AG10803 (cell line): ENCODE measurements at regions not wholly inside any gene's neighbourhood (a gene's known extent, or its start where the extent isn't known, plus 50 kb on each side); places are given as distances from the start of the nearest gene placed in this dataset.
A peak's percentile ranks its signal among the peaks of the same experiment; 100 is the strongest.

Source experiments
- DNase-seq: peaks from one replicate; pipeline ENCODE4 v3.0.0; 2010; ENCODE audit warnings: low read depth
- H3K4me3 ChIP-seq: 2 replicates; pipeline ENCODE4 v1.5.1; 2011; ENCODE audit warnings: mild to moderate bottlenecking, low read length, control low read depth
- CTCF ChIP-seq: conservative IDR thresholded peaks from 2 replicates; pipeline ENCODE4 v1.5.1; 2011; ENCODE audit warnings: mild to moderate bottlenecking, low read length, control low read depth, inconsistent platforms

GRCh38 chr5:156245895-156246294 lies 81.1 kb upstream of the SGCD start:
- DNase-seq = no peak

GRCh38 chr5:156251076-156251475 lies 75.9 kb upstream of the SGCD start:
- no peak for TF ChIP-seq CTCF
- DNase-seq = no peak
- no peak overlapping the region for H3K4me3 ChIP-seq

More at GRCh38 chr5:156245895-156246294, 81.1 kb upstream of the SGCD start:
- no peak for TF ChIP-seq CTCF
- no peak overlapping the region for H3K4me3 ChIP-seq

- no peak overlapping the region for H3K4me3 ChIP-seq
- DNase-seq = no peak
- no peak for TF ChIP-seq CTCF
Observed at GRCh38 chr5:156253130-156253529, 73.8 kb upstream of the SGCD start.

- peak; percentile 22 for DNase-seq
- no peak overlapping the region for H3K4me3 ChIP-seq
- no peak for TF ChIP-seq CTCF
Observed at GRCh38 chr5:156254196-156254595, 72.8 kb upstream of the SGCD start.

- no peak overlapping the region for H3K4me3 ChIP-seq
- DNase-seq = no peak
- TF ChIP-seq CTCF = no peak
Observed at GRCh38 chr5:156256642-156257041, 70.3 kb upstream of the SGCD start.

GRCh38 chr5:156258934-156259333 lies 68.0 kb upstream of the SGCD start:
- no peak for TF ChIP-seq CTCF
- DNase-seq = no peak

GRCh38 chr5:156259618-156260017 lies 67.3 kb upstream of the SGCD start:
- TF ChIP-seq CTCF = no peak
- H3K4me3 ChIP-seq = no peak overlapping the region
- DNase-seq = no peak

More at GRCh38 chr5:156258934-156259333, 68.0 kb upstream of the SGCD start:
- no peak overlapping the region for H3K4me3 ChIP-seq
